Activated naive CD8-positive, alpha-beta T cell treated with anti-CD3 and anti-CD28 coated beads, Interleukin-2, amount 10 ng/mL, durations not matched to agents 7 days and 5 days (primary cell): ENCODE measurements at regions not wholly inside any gene's neighbourhood (a gene's known extent, or its start where the extent isn't known, plus 50 kb on each side); places are given as distances from the start of the nearest gene placed in this dataset.

Experiments used
- ATAC-seq: fragments of 150-1000 bp; cut with Tn5 transposase; one replicate; pipeline ENCODE4 v1.10.0; 2021; ENCODE audit warnings: low read depth, moderate library complexity
- POLR2A ChIA-PET: fragments of 350-600 bp; sonication (Branson Sonifier 250); formaldehyde crosslinking; loops from one replicate; lab custom pipeline; 2021; ENCODE audit warnings: antibody characterized with exemption; lab: Charles Lee
- DNase-seq: peaks from one replicate; pipeline ENCODE4 v3.0.0; 2021
- H3K27ac Mint-ChIP-seq: one replicate; pipeline ENCODE4 v1.8.0; 2022; ENCODE audit warnings: mild to moderate bottlenecking, mixed read lengths
- H3K27me3 Mint-ChIP-seq: one replicate; pipeline ENCODE4 v1.8.0; 2022; ENCODE audit warnings: mild to moderate bottlenecking, moderate library complexity, mixed read lengths
- H3K36me3 Mint-ChIP-seq: one replicate; pipeline ENCODE4 v1.8.0; 2021; ENCODE audit warnings: mild to moderate bottlenecking, mixed read lengths
- H3K4me1 Mint-ChIP-seq: one replicate; pipeline ENCODE4 v1.8.0; 2021; ENCODE audit warnings: mixed read lengths
- H3K4me3 Mint-ChIP-seq: one replicate; pipeline ENCODE4 v1.8.0; 2022; ENCODE audit warnings: mild to moderate bottlenecking, moderate library complexity, mixed read lengths
- H3K9me3 Mint-ChIP-seq: one replicate; pipeline ENCODE4 v1.8.0; 2021; ENCODE audit warnings: mixed read lengths

DNA sequence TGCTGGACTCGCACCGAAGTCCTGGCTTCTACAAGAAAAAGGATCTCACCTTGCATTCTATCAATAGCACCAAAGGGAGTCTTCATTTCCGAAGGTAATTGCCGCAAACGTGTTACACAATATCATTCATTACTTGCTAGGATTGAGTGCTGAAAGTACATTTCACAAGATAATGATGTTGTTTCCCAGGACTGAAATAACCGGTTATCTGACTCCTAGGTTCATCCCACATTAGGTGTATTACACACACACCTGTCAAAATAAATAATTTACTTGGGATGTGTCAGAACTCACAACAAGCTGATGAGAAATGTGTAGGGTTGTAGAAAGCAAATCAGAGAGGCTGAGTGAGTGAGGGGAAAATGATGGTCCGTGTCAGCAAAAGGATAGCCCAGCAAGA, 219.4 kb upstream of the RHOBTB1 start:
- Mint-ChIP-seq H3K27me3 (no peaks in the 10 kb centered on the region), H3K27ac (no peak overlapping the region), H3K4me1 (no peaks in the 10 kb centered on the region), H3K36me3 (no peaks in the 10 kb centered on the region), H3K9me3 (no peaks in the 10 kb centered on the region), H3K4me3 (no peak overlapping the region)
- DNase-seq (no peak), ATAC-seq (no peak)
- POLR2A ChIA-PET: no interaction called here

DNA sequence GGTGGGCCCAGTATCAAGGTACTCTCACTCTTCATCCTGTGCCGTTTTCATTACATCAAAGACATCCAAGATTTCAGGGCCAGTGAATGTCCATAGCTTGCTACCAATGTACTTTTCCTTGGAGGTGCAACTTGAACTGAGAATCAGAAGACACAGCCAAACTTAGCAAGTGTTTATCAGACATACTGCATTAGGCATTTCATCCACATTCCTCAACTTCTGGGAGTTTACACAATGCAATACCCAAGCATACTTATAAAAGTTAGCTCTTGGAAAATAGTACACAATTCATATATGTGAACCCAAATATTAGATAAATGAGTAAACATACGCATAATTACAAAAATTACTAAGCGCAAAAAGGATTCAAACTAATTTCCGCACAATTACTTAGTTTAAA, 216.3 kb upstream of the RHOBTB1 start:
- Mint-ChIP-seq H3K4me1 (no peaks in the 10 kb centered on the region), H3K9me3 (no peaks in the 10 kb centered on the region), H3K36me3 (no peaks in the 10 kb centered on the region), H3K27me3 (no peaks in the 10 kb centered on the region), H3K4me3 (no peak overlapping the region), H3K27ac (no peak overlapping the region)
- ATAC-seq (no peak), DNase-seq (no peak)
- POLR2A ChIA-PET: no interaction called here

DNA sequence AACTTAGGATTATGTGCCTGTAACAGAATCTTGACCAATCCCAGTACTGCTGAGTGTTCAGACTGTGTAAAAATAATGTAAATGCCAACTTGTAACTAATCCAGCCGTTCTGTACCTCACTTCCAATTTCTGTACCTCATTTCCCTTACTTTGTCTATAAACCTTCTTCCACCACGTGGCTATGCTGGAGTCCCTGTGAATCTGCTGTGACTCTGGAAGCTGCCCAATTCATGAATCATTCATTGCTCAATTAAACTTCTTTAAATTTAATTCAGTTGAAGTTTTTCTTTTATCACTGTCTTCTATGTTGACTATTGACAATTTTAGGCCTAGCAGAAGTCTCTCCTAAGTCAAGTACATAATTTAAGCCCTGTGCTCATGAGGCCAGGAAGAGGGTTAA, 215.3 kb upstream of the RHOBTB1 start:
- ATAC-seq: no peak
- Mint-ChIP-seq H3K9me3 (no peaks in the 10 kb centered on the region), H3K27me3 (no peaks in the 10 kb centered on the region), H3K4me3 (no peak overlapping the region), H3K27ac (no peak overlapping the region), H3K4me1 (no peaks in the 10 kb centered on the region), H3K36me3 (no peaks in the 10 kb centered on the region)
- POLR2A ChIA-PET: no interaction called here
- DNase-seq: no peak

DNA sequence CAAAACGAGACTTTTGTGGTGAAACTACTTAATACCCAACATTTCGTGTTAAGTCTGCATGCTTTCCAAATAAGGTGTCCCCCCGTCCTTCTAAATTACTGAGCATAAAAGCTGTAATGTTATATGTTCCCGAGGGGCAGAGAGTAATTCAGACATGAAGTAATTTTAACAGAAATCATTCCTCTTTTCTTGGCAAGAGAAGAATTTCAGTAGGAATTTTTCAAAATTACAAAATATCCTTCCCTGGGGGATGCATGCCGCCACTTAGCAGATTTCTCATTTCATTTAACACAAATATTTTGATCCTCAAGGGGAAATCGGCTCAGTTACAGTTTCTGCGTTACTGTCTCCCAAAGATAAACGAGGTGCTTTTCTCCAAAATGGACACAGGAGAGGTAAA, 213.2 kb upstream of the RHOBTB1 start:
- POLR2A ChIA-PET: no interaction called here
- ATAC-seq: no peak
- no peak for DNase-seq
- H3K27me3 Mint-ChIP-seq: peaks cover 2% of the 10 kb centered on the region
- H3K36me3 Mint-ChIP-seq: no peaks in the 10 kb centered on the region
- H3K4me3 Mint-ChIP-seq: no peak overlapping the region
- no peak overlapping the region for H3K27ac Mint-ChIP-seq
- no peaks in the 10 kb centered on the region for H3K9me3 Mint-ChIP-seq
- H3K4me1 Mint-ChIP-seq: no peaks in the 10 kb centered on the region

DNA sequence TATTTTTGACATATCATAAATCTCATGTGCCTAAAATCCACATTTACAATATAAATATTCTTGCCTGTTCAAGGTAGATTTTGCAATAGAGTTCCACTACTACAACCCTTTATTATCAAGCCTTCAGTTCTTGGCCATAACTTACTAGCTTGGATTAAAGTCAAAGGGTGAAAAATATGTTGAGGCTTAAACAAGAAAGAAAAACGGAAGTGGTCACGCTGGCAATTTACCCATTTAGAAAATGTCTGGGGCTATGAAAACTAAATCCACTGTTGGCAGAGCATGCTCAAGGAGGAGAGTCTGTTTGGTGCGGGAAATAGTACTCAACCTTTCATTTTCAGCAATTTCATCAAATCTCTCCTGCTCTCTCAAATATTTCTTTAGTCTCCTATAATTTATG, 209.8 kb upstream of the RHOBTB1 start:
- Mint-ChIP-seq H3K4me3 (no peak overlapping the region), H3K9me3 (no peaks in the 10 kb centered on the region)

DNA sequence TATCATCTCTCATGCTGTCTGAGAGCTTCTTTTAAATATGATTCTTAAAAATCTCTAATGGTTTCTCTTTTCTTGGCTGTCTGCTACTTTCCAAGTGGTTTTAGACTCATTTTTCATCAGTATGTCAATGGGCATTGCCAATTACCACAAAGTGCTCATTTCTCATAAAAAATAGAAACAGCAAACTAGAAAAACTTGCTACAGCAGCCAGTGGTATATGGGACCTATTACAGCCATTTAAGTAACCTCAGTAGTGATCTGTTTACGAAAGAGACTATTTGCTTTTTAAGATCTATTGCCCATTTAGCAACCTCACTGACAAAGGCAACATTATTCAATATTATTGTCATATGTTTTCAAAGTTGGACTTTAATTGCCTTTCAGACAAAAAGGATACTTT, 207.1 kb upstream of the RHOBTB1 start:
- H3K27me3 Mint-ChIP-seq: peaks cover 5% of the 10 kb centered on the region
- ATAC-seq (no peak), DNase-seq (no peak)
- no peaks in the 10 kb centered on the region for H3K9me3 Mint-ChIP-seq
- H3K4me3 Mint-ChIP-seq: no peak overlapping the region
- H3K4me1 Mint-ChIP-seq: no peaks in the 10 kb centered on the region
- POLR2A ChIA-PET: no interaction called here
- no peak overlapping the region for H3K27ac Mint-ChIP-seq
- no peaks in the 10 kb centered on the region for H3K36me3 Mint-ChIP-seq

More for the DNA sequence above, 209.8 kb upstream of the RHOBTB1 start:
- DNase-seq (no peak), ATAC-seq (no peak)
- H3K4me1 Mint-ChIP-seq: no peaks in the 10 kb centered on the region
- POLR2A ChIA-PET: no interaction called here
- no peaks in the 10 kb centered on the region for H3K36me3 Mint-ChIP-seq
- H3K27ac Mint-ChIP-seq: no peak overlapping the region
- H3K27me3 Mint-ChIP-seq: peaks cover 2% of the 10 kb centered on the region

DNA sequence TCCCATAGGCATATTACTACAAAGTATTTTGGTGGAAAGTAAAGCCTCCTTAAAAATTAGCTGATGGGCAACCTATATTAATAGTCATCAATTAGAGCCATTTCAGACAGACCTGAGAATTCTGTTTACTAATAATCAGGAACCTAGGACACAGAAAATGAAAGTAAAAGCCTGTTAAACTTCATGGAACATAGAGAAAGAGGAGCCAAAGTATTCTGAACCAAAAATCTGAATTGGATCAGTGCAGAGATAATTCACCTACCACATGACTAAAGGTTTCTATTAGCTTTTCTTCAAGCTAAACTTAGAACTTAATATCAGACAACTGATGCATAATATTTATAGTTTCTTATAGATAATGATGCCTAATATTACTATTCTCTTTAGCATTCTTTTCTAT, 204.5 kb upstream of the RHOBTB1 start:
- H3K36me3 Mint-ChIP-seq: no peaks in the 10 kb centered on the region
- H3K27me3 Mint-ChIP-seq: peaks cover 5% of the 10 kb centered on the region
- H3K9me3 Mint-ChIP-seq: no peaks in the 10 kb centered on the region
- DNase-seq (no peak), ATAC-seq (no peak)
- POLR2A ChIA-PET: no interaction called here
- H3K4me3 Mint-ChIP-seq: no peak overlapping the region
- H3K27ac Mint-ChIP-seq: no peak overlapping the region
- no peaks in the 10 kb centered on the region for H3K4me1 Mint-ChIP-seq

DNA sequence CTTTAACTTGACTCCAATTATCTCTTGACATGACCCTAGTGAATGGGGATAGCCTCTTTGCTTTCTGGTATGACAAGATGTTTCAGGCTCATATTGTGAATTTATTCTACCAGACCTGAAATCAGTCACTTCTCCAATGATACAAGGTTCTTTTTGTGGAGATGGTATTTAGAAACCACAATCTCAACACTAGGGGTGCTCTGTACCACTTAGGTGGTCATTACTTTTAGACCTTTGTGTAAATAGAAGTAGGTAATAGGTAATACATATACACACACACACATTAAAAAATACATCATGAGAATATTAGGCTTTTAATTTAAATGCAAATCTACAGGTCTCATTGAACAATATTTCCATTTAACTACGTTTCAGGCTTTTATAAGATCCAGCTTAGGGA, 199.0 kb upstream of the RHOBTB1 start:
- Mint-ChIP-seq H3K27me3 (peaks cover 7% of the 10 kb centered on the region), H3K36me3 (no peaks in the 10 kb centered on the region), H3K27ac (no peak overlapping the region), H3K4me1 (no peaks in the 10 kb centered on the region), H3K9me3 (no peaks in the 10 kb centered on the region), H3K4me3 (no peak overlapping the region)
- POLR2A ChIA-PET: no interaction called here
- no peak for DNase-seq
- no peak for ATAC-seq

DNA sequence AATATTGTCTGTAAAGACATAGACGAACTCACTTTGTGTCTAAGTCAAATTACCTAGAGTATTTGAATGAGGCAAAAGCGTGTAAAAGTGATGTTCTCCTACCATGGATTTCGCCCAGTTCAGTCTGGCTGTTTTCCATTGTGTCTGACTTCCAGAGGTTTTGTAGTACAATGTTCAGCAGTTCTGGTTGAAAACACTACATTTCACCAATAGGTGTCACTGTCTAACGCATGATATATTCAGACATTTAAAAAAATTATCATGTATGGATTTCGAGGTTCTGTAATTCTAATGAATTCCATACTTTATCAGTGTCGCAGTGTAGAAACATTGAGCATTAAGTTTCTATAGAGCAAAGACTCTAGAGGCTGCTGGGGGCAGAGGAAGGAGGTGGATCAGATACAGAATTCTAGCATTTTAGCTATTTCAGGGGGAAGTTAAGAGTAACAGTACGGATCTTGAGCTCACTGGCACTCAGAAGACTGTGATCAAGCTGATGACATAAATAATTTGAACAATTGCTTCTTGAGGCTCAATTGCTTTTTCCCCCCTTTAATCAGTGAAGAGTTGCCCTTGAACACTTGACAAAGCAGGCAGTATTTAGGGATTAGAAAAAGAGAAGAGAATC, 196.9 kb upstream of the RHOBTB1 start:
- Mint-ChIP-seq H3K9me3 (no peaks in the 10 kb centered on the region), H3K27me3 (peaks cover 6% of the 10 kb centered on the region), H3K4me1 (no peaks in the 10 kb centered on the region), H3K4me3 (no peak overlapping the region), H3K27ac (no peak overlapping the region), H3K36me3 (no peaks in the 10 kb centered on the region)
- DNase-seq (no peak), ATAC-seq (no peak)
- POLR2A ChIA-PET: interaction anchor here (0.7 kb wide), 1 partner anchor 169 kb away, joined by 5 read pairs; no protein-coding TSS in a partner anchor

DNA sequence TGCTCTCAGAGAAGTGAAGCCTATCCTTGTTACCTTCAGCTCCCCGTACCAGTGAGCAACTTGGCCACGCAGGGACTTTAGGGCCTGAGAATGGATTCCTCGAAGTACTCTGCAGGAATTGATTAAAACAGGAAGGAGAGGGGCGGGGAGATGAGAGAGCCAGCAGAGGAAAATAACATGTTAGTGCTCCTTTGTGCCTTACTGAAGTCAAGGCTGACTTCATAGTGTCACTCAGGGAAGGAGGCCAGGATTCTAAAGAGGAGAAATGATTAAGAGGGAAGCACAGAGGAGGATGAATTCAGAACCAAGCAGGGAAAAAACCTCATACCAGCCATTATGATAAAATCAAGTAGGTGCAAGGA, 195.6 kb upstream of the RHOBTB1 start:
- no peaks in the 10 kb centered on the region for H3K9me3 Mint-ChIP-seq
- no peaks in the 10 kb centered on the region for H3K4me1 Mint-ChIP-seq
- DNase-seq (no peak), ATAC-seq (no peak)
- POLR2A ChIA-PET: no interaction called here
- peaks cover 6% of the 10 kb centered on the region for H3K27me3 Mint-ChIP-seq
- no peak overlapping the region for H3K27ac Mint-ChIP-seq
- H3K4me3 Mint-ChIP-seq: no peak overlapping the region
- no peaks in the 10 kb centered on the region for H3K36me3 Mint-ChIP-seq

DNA sequence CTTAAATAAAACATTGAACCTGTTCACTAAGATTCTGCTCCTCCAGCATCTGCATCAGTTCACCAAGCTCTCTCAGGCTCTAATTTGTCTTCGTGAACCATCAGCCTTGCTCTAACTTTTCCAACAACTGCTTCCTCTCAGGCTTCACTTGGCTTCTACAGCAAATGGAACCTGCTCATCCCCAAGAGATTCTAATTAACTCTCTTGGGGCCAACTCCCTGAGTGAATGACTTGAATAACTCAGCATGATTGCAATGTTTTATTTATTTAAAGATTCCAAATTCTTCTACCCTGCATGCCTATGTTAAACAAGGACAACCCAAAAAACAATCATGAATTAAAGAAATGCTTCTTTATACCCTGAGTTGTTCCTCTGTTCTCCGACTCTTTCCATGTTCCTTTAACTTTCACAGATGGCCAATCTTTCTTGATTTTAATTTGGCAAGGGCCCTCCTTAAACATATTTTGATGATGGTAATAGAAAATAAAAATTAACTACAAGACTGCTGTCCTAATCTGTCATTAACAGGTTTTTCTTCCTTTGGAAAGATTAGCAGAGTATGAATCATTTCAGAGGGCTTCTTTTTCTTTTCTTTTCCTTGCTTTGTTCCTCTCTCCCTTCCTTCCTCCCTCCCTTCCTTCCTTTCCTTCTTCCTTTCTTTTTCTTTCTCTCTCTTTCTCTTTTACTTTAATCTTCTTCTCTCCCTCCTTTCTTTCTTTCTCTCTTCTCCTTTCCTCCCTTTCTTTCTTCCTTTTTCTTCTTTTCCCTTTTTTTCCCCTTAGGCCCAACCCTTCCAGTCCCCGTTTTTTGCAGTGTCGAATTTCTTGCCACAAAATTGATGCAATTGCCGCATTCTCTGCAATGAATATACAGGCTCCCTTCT, 195.0 kb upstream of the RHOBTB1 start:
- no peak for DNase-seq
- Mint-ChIP-seq H3K36me3 (no peaks in the 10 kb centered on the region), H3K4me3 (no peak overlapping the region), H3K27ac (no peak overlapping the region), H3K27me3 (peaks cover 6% of the 10 kb centered on the region), H3K4me1 (no peaks in the 10 kb centered on the region), H3K9me3 (no peaks in the 10 kb centered on the region)
- POLR2A ChIA-PET: no interaction called here
- ATAC-seq: no peak

DNA sequence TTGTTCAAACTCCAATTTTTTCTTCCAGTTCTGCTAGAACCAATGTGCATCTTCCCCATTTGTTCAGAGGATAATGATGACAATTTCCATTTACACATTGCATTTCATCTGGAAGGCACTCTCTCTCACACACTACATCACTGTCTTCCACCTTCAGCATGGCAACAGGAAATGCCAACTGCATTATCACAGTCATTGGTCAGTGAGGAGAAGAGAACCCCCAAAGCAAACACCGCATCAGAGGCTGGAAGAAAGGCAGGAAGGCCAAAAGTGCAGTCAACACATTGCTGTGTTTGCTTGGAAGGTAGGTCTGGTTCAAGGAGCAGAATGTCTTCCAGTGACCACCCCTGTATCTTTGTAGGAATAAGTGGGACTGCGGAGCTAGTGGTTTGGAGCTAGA, 192.2 kb upstream of the RHOBTB1 start:
- POLR2A ChIA-PET: no interaction called here
- ATAC-seq: no peak
- H3K27ac Mint-ChIP-seq: no peak overlapping the region

DNA sequence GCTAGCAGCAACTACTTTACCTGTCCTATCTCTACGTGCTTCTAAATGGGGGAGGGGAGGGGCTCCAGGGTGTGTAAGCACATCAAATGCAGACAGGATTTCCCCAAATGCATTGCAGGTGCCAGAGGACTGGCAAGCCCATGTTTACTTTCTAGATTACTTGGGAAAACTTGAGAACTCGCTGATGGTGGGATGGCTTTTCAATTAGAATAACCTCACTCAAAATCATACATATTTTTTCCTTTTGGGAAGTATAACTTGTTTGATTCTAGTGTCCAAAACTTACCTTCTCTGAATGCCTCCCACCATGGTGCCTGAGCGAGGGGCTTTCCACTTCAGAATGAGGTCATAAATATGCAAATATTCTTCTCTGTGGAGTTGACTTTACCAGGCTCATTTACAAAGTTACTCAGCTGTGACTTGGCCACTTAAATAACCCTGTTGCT, 191.3 kb upstream of the RHOBTB1 start:
- DNase-seq (no peak), ATAC-seq (no peak)
- Mint-ChIP-seq H3K27me3 (peaks cover 2% of the 10 kb centered on the region), H3K27ac (no peak overlapping the region), H3K4me1 (no peaks in the 10 kb centered on the region), H3K9me3 (no peaks in the 10 kb centered on the region), H3K4me3 (no peak overlapping the region), H3K36me3 (no peaks in the 10 kb centered on the region)
- POLR2A ChIA-PET: no interaction called here

More for the DNA sequence above, 192.2 kb upstream of the RHOBTB1 start:
- no peak for DNase-seq
- Mint-ChIP-seq H3K4me3 (no peak overlapping the region), H3K4me1 (no peaks in the 10 kb centered on the region), H3K9me3 (no peaks in the 10 kb centered on the region), H3K27me3 (peaks cover 4% of the 10 kb centered on the region), H3K36me3 (no peaks in the 10 kb centered on the region)

DNA sequence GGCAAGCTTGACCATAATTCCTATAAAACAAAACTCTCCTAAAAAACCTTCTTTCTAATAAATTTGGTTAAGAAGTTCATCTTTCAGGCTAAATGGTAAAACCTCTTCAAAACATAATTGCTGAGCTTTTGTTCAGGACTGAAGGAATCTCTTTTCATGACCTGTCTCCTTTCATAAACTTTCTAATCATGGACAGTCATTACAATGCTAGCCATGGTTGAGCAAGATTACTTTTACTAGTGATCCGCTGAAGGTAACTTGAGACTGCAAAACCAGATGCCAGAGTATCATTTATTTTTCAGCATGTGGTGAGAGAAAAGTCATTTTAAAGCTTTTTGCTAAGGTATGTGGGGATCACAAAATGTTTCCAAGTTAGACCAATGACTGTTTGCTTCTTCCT, 186.4 kb upstream of the RHOBTB1 start:
- H3K4me3 Mint-ChIP-seq: no peak overlapping the region
- no peaks in the 10 kb centered on the region for H3K36me3 Mint-ChIP-seq
- no peaks in the 10 kb centered on the region for H3K4me1 Mint-ChIP-seq
- no peak for ATAC-seq
- H3K27ac Mint-ChIP-seq: no peak overlapping the region
- H3K27me3 Mint-ChIP-seq: no peaks in the 10 kb centered on the region
- H3K9me3 Mint-ChIP-seq: no peaks in the 10 kb centered on the region
- no peak for DNase-seq
- POLR2A ChIA-PET: no interaction called here
